ENCODE measurements at regions not wholly inside any gene's neighbourhood (a gene's known extent, or its start where the extent isn't known, plus 50 kb on each side); places are given as distances from the start of the nearest gene placed in this dataset.

DNA sequence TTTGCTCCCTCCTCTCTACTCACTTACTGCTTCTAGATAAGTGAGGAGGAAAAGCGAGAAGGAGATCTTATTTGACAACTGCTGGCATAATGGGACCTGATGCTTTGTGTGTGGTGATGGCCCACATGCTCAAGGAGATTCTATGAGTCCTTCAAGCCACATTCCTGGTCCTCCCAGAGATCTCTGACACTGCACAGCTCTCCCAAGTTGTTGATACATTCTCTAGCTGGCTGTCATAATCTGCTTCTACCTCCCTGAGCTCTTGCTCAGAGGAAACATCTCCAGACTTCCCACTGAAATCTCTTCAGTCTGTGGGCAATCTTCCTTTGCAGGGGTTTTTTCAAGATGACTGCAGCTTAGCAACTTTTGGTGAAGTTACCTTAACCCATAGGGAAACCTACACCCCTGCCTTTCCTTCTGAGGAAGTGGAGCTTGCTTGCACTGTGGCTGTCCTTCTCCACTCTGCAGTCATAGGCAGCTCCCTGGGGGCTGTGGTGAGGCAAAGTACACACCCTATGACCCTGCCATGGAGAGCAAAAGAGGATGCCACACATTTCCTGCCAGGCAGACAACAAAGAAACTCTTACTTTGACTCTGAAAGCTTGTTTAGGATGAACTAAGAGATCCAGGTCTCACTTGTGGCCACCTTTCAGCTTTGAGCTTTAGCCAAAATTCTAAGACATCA is 163.8 kb downstream of the TMEM38B start:
- TF ChIP-seq FOXA1 (IDR thresholded peaks at IDR 0.05) (no peak), SUZ12 (IDR thresholded peaks at IDR 0.05) (no peak), SP1 (IDR thresholded peaks at IDR 0.05) (no peak), ZNF384 (IDR thresholded peaks at IDR 0.05) (no peak)
